WTC11 (cell line): ENCODE measurements at regions not wholly inside any gene's neighbourhood (a gene's known extent, or its start where the extent isn't known, plus 50 kb on each side); places are given as distances from the start of the nearest gene placed in this dataset.

Experiments used
- ATAC-seq: fragments of 200-7000 bp; cut with Tn5 transposase; 2 replicates; pipeline ENCODE4 v1.10.0; 2021; ENCODE audit warnings: mild to moderate bottlenecking, moderate library complexity
- CTCF ChIA-PET: fragments of 300-600 bp; sonication (Branson Sonifier 250); formaldehyde crosslinking; loops from one replicate; lab custom pipeline; 2021; ENCODE audit warnings: antibody characterized with exemption; lab: Charles Lee
- POLR2A ChIA-PET: fragments of 350-600 bp; sonication (Branson Sonifier 250); formaldehyde crosslinking; loops from one replicate; lab custom pipeline; 2021; ENCODE audit warnings: antibody characterized with exemption; lab: Charles Lee
- DNase-seq: peaks from one replicate; pipeline ENCODE4 v3.0.0; 2021; ENCODE audit warnings: low spot score
- H3K27ac Mint-ChIP-seq: 2 replicates; pipeline ENCODE4 v1.8.0; 2021; ENCODE audit warnings: mixed read lengths
- H3K27me3 Mint-ChIP-seq: 2 replicates; pipeline ENCODE4 v1.8.0; 2021; ENCODE audit warnings: low read depth, mild to moderate bottlenecking, moderate library complexity, mixed read lengths
- H3K36me3 Mint-ChIP-seq: 2 replicates; pipeline ENCODE4 v1.8.0; 2021; ENCODE audit warnings: mixed read lengths
- H3K4me1 Mint-ChIP-seq: 2 replicates; pipeline ENCODE4 v1.8.0; 2022; ENCODE audit warnings: mixed read lengths
- H3K4me3 Mint-ChIP-seq: 2 replicates; pipeline ENCODE4 v1.8.0; 2021; ENCODE audit warnings: mild to moderate bottlenecking, moderate library complexity, mixed read lengths
- H3K9me3 Mint-ChIP-seq: 2 replicates; pipeline ENCODE4 v1.8.0; 2021; ENCODE audit warnings: mixed read lengths
- ATF2 ChIP-seq: sonication (generic); formaldehyde crosslinking; IDR thresholded peaks from 2 replicates; pipeline ENCODE4 v1.8.1; 2022; ENCODE audit warnings: low read depth, missing genetic modification reagents, borderline replicate concordance
- ATF3 ChIP-seq: sonication (generic); formaldehyde crosslinking; conservative IDR thresholded peaks from 2 replicates; pipeline ENCODE4 v1.8.1; 2022; ENCODE audit warnings: mild to moderate bottlenecking, missing genetic modification reagents
- CBFB ChIP-seq: sonication (generic); formaldehyde crosslinking; IDR thresholded peaks from 2 replicates; pipeline ENCODE4 v1.8.1; 2022; ENCODE audit warnings: mild to moderate bottlenecking, low read depth, missing genetic modification reagents
- EMX1 ChIP-seq: fragments of 250-450 bp; sonication (Bioruptor Pico); IDR thresholded peaks from 2 replicates; pipeline ENCODE4 v1.8.0; 2021; ENCODE audit warnings: mild to moderate bottlenecking
- ETV6 ChIP-seq: sonication (generic); formaldehyde crosslinking; IDR thresholded peaks from 2 replicates; pipeline ENCODE4 v1.8.1; 2022; ENCODE audit warnings: mild to moderate bottlenecking, missing genetic modification reagents
- NR1H2 ChIP-seq: sonication (generic); formaldehyde crosslinking; IDR thresholded peaks from 2 replicates; pipeline ENCODE4 v1.9.0; 2021; ENCODE audit warnings: mild to moderate bottlenecking, moderate library complexity, missing genetic modification reagents
- RELA ChIP-seq: sonication (generic); formaldehyde crosslinking; IDR thresholded peaks from 2 replicates; pipeline ENCODE4 v1.8.1; 2022; ENCODE audit warnings: missing genetic modification reagents, mild to moderate bottlenecking, borderline replicate concordance
- STAT6 ChIP-seq: sonication (generic); formaldehyde crosslinking; conservative IDR thresholded peaks from 2 replicates; pipeline ENCODE4 v1.8.1; 2023; ENCODE audit warnings: mild to moderate bottlenecking, low read depth, missing genetic modification reagents, moderate library complexity
- TP53 ChIP-seq: sonication (generic); formaldehyde crosslinking; IDR thresholded peaks from 2 replicates; pipeline ENCODE4 v1.8.1; 2023; ENCODE audit warnings: mild to moderate bottlenecking, missing genetic modification reagents
- USF1 ChIP-seq: sonication (generic); formaldehyde crosslinking; IDR thresholded peaks from 2 replicates; pipeline ENCODE4 v1.8.0; 2022; ENCODE audit warnings: mild to moderate bottlenecking, missing genetic modification reagents
- ZMAT4 ChIP-seq: fragments of 250-450 bp; sonication (Bioruptor Pico); IDR thresholded peaks from 2 replicates; pipeline ENCODE4 v1.9.0; 2021; ENCODE audit warnings: mild to moderate bottlenecking
- ZNF416 ChIP-seq: fragments of 250-450 bp; sonication (Bioruptor Pico); IDR thresholded peaks from 2 replicates; pipeline ENCODE4 v1.9.0; 2021; ENCODE audit warnings: mild to moderate bottlenecking, inconsistent platforms
- ZNF425 ChIP-seq: fragments of 250-450 bp; sonication (Bioruptor Pico); conservative IDR thresholded peaks from 2 replicates; pipeline ENCODE4 v1.9.0; 2021; ENCODE audit warnings: mild to moderate bottlenecking
- ZSCAN18 ChIP-seq: fragments of 250-450 bp; sonication (Bioruptor Pico); IDR thresholded peaks from 2 replicates; pipeline ENCODE4 v2.1.2; 2022; ENCODE audit warnings: mild to moderate bottlenecking, moderate library complexity

- H3K27ac Mint-ChIP-seq, result no peak overlapping the region
- H3K36me3 Mint-ChIP-seq, result no peaks in the 10 kb centered on the region; the same call in 1 of the 2 replicates
- no peak overlapping the region for H3K4me3 Mint-ChIP-seq
- ChIA-PET CTCF (no interaction called here), POLR2A (no interaction called here)
- no peak for TF ChIP-seq ZSCAN18 (CRISPR knock-in tag)
- no peak for TF ChIP-seq ZMAT4 (CRISPR knock-in tag)
- TF ChIP-seq ZNF416, result no peak
- no peak for TF ChIP-seq NR1H2 (CRISPR knock-in tag)
- no peak for TF ChIP-seq ATF3 (CRISPR knock-in tag)
- TF ChIP-seq RELA (CRISPR knock-in tag), result no peak
- TF ChIP-seq ETV6 (CRISPR knock-in tag), result no peak
- TF ChIP-seq EMX1 (CRISPR knock-in tag), result no peak
- TF ChIP-seq STAT6, result no peak
- TF ChIP-seq USF1 (CRISPR knock-in tag), result no peak
- TF ChIP-seq CBFB, result no peak
- TF ChIP-seq TP53 (CRISPR knock-in tag), result no peak
- no peak for TF ChIP-seq ATF2 (CRISPR knock-in tag)
- DNase-seq (no peak), ATAC-seq (no peak)
- no peaks in the 10 kb centered on the region for H3K27me3 Mint-ChIP-seq
- peaks cover 13% of the 10 kb centered on the region for H3K4me1 Mint-ChIP-seq
- no peaks in the 10 kb centered on the region for H3K9me3 Mint-ChIP-seq
These were observed 107.3 kb upstream of the SELENOK start for GRCh38 chr3:53998980-53999379.

- Mint-ChIP-seq H3K27ac (no peak overlapping the region), H3K27me3 (no peaks in the 10 kb centered on the region), H3K4me1 (peaks cover 13% of the 10 kb centered on the region), H3K36me3 (no peaks in the 10 kb centered on the region; the same call in 1 of the 2 replicates), H3K9me3 (no peaks in the 10 kb centered on the region), H3K4me3 (no peak overlapping the region)
- CTCF ChIA-PET, result no interaction called here
- no peak for DNase-seq
- POLR2A ChIA-PET, result no interaction called here
- ATAC-seq, result no peak
- TF ChIP-seq STAT6 (no peak), ZNF425 (no peak)
These were observed 105.8 kb upstream of the SELENOK start for GRCh38 chr3:53997476-53997875.
